Prostate gland (tissue), 2 donors: ENCODE measurements at regions not wholly inside any gene's neighbourhood (a gene's known extent, or its start where the extent isn't known, plus 50 kb on each side); places are given as distances from the start of the nearest gene placed in this dataset.

ENCODE experiments used
- CTCF ChIP-seq, 4 experiments: fragments of 200-600 bp in 2 of 4; fragments of 450-650 bp in 2 of 4; sonication (generic) in 2 of 4; IDR thresholded peaks; 1 replicate in 3 of 4; 2 replicates in 1 of 4; pipeline ENCODE4 v1.5.1; 2016 to 2019; ENCODE audit warnings: antibody characterized with exemption in 4 of 4, mild to moderate bottlenecking in 2 of 4, moderate library complexity in 2 of 4
- POLR2A ChIP-seq: fragments of 450-650 bp; IDR thresholded peaks from one replicate; pipeline ENCODE4 v1.6.1; 2016; ENCODE audit warnings: antibody characterized with exemption, mild to moderate bottlenecking

- TF ChIP-seq CTCF (IDR thresholded peaks at IDR 0.05) (no peak), POLR2A (no peak)
Observed at GRCh38 chr18:71873695-71874094, 670.4 kb downstream of the CBLN2 start.
